ENCODE measurements at regions not wholly inside any gene's neighbourhood (a gene's known extent, or its start where the extent isn't known, plus 50 kb on each side); places are given as distances from the start of the nearest gene placed in this dataset.

GRCh38 chr11:15840966-15841365 is 515.4 kb downstream of the SOX6 start:
- TF ChIP-seq CTCF (IDR thresholded peaks at IDR 0.05) (no peak), POLR2A (IDR thresholded peaks at IDR 0.05) (no peak), POLR2AphosphoS5 (IDR thresholded peaks at IDR 0.05) (no peak)
